ENCODE measurements at regions not wholly inside any gene's neighbourhood (a gene's known extent, or its start where the extent isn't known, plus 50 kb on each side); places are given as distances from the start of the nearest gene placed in this dataset.

GRCh38 chr16:20236579-20237289 lies 90.6 kb downstream of the GP2 start:
- H3K4me1 ChIP-seq: no peaks in the 10 kb centered on the region
- H3K9me3 ChIP-seq: no peaks in the 10 kb centered on the region
- H3K9me3 Mint-ChIP-seq (ENCODE audit: unreplicated experiment): no peaks in the 10 kb centered on the region
- ChIA-PET POLR2A (no interaction called here), CTCF (no interaction called here)
- H3K27me3 ChIP-seq (replicated peaks; ENCODE audit: control insufficient read depth, insufficient read depth, low read length): no peaks in the 10 kb centered on the region
- H3K27ac Mint-ChIP-seq (ENCODE audit: unreplicated experiment): no peak overlapping the region
- H3K4me1 Mint-ChIP-seq (ENCODE audit: low read depth, unreplicated experiment): no peaks in the 10 kb centered on the region
- intact Hi-C loops (cut with micrococcal nuclease; ENCODE audit: unreplicated experiment): no loop called here
- no peaks in the 10 kb centered on the region for H3K36me3 Mint-ChIP-seq (ENCODE audit: insufficient read depth, unreplicated experiment)
- H3K36me3 ChIP-seq (ENCODE audit: control insufficient read depth, insufficient read depth, low read length): no peaks in the 10 kb centered on the region
- no peak overlapping the region for H3K4me3 ChIP-seq (ENCODE audit: low read depth, low read length)
- no peak for DNase-seq
- no peak overlapping the region for H3K4me3 Mint-ChIP-seq (ENCODE audit: unreplicated experiment)
- H3K27me3 Mint-ChIP-seq (ENCODE audit: insufficient read depth, unreplicated experiment): peaks cover 22% of the 10 kb centered on the region
- BruUV-seq (replicated peaks): no TSS peak
- no peak for TF ChIP-seq CTCF (IDR thresholded peaks at IDR 0.05; ENCODE audit: insufficient read depth in 1 of 2, low read depth in 1 of 2, low read length in 1 of 2, severe bottlenecking in 1 of 2, unreplicated experiment in 1 of 2)

GRCh38 chr16:20225228-20225733 lies 102.0 kb downstream of the GP2 start:
- CTCF ChIA-PET: no interaction called here
- intact Hi-C loops (cut with micrococcal nuclease; ENCODE audit: unreplicated experiment): no loop called here

GRCh38 chr16:20221208-20221607 lies 106.1 kb downstream of the GP2 start:
- intact Hi-C loops (cut with micrococcal nuclease; ENCODE audit: unreplicated experiment): no loop called here
- CTCF ChIA-PET: no interaction called here
- no peaks in the 10 kb centered on the region for H3K9me3 Mint-ChIP-seq (ENCODE audit: unreplicated experiment)

More at GRCh38 chr16:20225228-20225733, 102.0 kb downstream of the GP2 start:
- no peaks in the 10 kb centered on the region for H3K9me3 Mint-ChIP-seq (ENCODE audit: unreplicated experiment)
- no TSS peak for BruUV-seq (replicated peaks)
- no peak overlapping the region for H3K4me3 Mint-ChIP-seq (ENCODE audit: unreplicated experiment)
- no peaks in the 10 kb centered on the region for H3K36me3 ChIP-seq (ENCODE audit: control insufficient read depth, insufficient read depth, low read length)
- H3K4me1 ChIP-seq: no peaks in the 10 kb centered on the region
- H3K4me1 Mint-ChIP-seq (ENCODE audit: low read depth, unreplicated experiment): no peaks in the 10 kb centered on the region
- no peak for DNase-seq
- POLR2A ChIA-PET: no interaction called here
- no peaks in the 10 kb centered on the region for H3K9me3 ChIP-seq
- H3K27me3 ChIP-seq (replicated peaks; ENCODE audit: control insufficient read depth, insufficient read depth, low read length): no peaks in the 10 kb centered on the region
- H3K27me3 Mint-ChIP-seq (ENCODE audit: insufficient read depth, unreplicated experiment): peaks cover 5% of the 10 kb centered on the region
- H3K27ac Mint-ChIP-seq (ENCODE audit: unreplicated experiment): no peak overlapping the region
- no peak overlapping the region for H3K4me3 ChIP-seq (ENCODE audit: low read depth, low read length)
- no peaks in the 10 kb centered on the region for H3K36me3 Mint-ChIP-seq (ENCODE audit: insufficient read depth, unreplicated experiment)
- TF ChIP-seq CTCF (IDR thresholded peaks at IDR 0.05; ENCODE audit: insufficient read depth in 1 of 2, low read depth in 1 of 2, low read length in 1 of 2, severe bottlenecking in 1 of 2, unreplicated experiment in 1 of 2): no peak

More at GRCh38 chr16:20221208-20221607, 106.1 kb downstream of the GP2 start:
- POLR2A ChIA-PET: no interaction called here
- H3K4me3 ChIP-seq (ENCODE audit: low read depth, low read length): no peak overlapping the region
- no peaks in the 10 kb centered on the region for H3K27me3 ChIP-seq (replicated peaks; ENCODE audit: control insufficient read depth, insufficient read depth, low read length)
- Mint-ChIP-seq H3K27me3 (ENCODE audit: insufficient read depth, unreplicated experiment) (peaks cover 9% of the 10 kb centered on the region), H3K4me1 (ENCODE audit: low read depth, unreplicated experiment) (no peaks in the 10 kb centered on the region), H3K36me3 (ENCODE audit: insufficient read depth, unreplicated experiment) (no peaks in the 10 kb centered on the region), H3K4me3 (ENCODE audit: unreplicated experiment) (no peak overlapping the region), H3K27ac (ENCODE audit: unreplicated experiment) (no peak overlapping the region)
- no peaks in the 10 kb centered on the region for H3K36me3 ChIP-seq (ENCODE audit: control insufficient read depth, insufficient read depth, low read length)
- no peak for TF ChIP-seq CTCF (IDR thresholded peaks at IDR 0.05; ENCODE audit: insufficient read depth in 1 of 2, low read depth in 1 of 2, low read length in 1 of 2, severe bottlenecking in 1 of 2, unreplicated experiment in 1 of 2)
- no peak for DNase-seq
- H3K4me1 ChIP-seq: no peaks in the 10 kb centered on the region
- BruUV-seq (replicated peaks): no TSS peak
- H3K9me3 ChIP-seq: no peaks in the 10 kb centered on the region

All from Caco-2 (cell line).